Medulla oblongata (tissue), 1 donor: ENCODE measurements at regions not wholly inside any gene's neighbourhood (a gene's known extent, or its start where the extent isn't known, plus 50 kb on each side); places are given as distances from the start of the nearest gene placed in this dataset.
"Not testable (repeated sequence)": the region's sequence is repeated elsewhere in the genome, so short reads cannot be mapped to it uniquely, and the experiment has no call there.

Source experiments
- DNase-seq: peaks from one replicate; pipeline ENCODE4 v3.0.0-alpha.2; 2015; ENCODE audit errors: extremely low spot score

DNA sequence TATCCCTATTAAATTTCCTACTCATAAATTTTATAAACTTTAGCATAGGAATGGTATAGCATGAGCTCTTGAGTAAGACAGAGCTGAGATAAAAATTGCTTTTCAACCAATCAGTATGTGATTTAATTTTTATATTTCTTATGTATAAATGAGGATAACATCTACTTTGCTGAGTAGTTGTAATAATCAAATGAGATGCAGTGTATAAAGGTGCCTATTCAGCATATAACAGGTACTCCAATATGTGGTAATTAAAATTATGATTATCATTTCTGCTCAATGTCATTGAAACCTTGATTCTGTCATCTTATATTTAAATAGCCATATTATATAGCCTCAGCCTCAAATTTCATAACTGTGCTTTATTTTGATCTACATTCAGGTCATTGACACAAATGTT lies 700.4 kb upstream of the SLC8A1 start:
- DNase-seq: no peak

DNA sequence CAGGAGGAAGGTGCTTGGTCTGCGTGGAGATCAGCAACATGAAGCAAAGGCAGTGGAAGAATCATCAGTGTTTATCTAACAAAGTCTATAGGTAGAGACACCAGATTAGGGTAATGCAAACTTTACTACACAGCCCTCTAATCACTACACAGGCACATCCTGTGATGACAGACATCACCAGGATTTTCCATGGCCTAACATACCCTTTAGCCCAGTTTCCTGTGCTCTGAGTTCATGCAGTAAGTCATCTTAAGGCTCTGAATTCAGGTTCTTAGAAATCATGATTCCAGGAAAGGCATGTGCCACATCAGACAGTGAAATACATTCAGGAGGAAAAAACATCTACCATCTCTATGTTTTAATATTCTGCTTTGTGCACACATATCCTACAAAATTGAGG lies 708.5 kb upstream of the SLC8A1 start:
- DNase-seq: no peak

DNA sequence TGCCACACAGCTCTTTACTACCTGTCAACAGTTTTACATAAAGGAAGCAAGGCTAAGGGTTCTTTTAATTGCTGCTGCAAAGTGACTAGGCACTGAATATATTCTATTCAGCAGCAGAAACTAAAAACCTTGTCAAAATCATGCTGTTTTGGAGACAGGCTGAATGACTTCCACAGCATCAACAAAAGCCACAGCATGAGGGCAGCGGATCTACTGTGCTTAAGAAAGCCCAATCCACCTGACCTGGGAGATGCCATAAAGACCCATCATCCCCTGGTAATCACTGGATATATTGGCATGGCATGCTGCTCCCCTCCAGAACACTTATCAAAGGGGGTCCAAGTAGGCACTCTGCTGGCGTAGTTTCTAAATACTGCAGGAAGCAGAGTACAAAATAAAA lies 715.1 kb upstream of the SLC8A1 start:
- DNase-seq: no peak

DNA sequence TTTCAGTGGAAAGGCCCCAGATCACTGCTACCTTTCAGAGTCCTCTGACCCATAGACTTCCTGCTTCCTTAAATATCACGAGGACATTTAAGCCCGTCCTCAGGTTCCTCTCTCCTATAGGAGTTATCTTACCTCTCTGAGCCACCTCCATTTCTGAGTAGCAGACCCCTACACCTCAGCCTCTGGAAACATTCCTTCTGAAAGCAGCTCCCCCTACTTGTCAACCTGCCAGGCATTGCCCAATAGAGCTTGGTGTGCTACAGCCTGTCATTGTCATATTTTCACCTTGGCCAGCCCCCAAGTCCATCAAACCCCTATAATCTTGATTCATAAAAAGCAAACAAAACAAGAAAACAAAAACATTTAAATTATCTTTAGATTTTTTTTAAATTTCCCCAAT lies 717.9 kb upstream of the SLC8A1 start:
- DNase-seq: no peak

DNA sequence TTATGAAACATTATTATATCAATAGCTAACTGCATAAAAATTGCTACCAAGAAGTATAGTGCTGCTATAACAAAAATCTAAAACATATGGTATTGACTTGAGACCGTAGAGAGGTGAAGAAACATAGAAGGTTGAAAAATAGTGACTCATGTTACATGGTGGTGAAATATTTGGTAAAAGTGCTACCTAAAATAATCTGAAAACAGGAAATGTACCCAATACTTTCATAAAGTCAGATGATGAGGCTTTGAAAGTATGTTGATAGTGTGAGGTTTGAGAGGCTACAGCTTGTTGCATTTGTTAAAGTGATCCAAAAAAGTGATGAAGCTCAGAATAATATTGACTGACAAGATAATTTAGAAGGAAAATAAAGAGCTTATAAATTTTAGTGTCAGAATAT lies 718.7 kb upstream of the SLC8A1 start:
- no peak for DNase-seq

DNA sequence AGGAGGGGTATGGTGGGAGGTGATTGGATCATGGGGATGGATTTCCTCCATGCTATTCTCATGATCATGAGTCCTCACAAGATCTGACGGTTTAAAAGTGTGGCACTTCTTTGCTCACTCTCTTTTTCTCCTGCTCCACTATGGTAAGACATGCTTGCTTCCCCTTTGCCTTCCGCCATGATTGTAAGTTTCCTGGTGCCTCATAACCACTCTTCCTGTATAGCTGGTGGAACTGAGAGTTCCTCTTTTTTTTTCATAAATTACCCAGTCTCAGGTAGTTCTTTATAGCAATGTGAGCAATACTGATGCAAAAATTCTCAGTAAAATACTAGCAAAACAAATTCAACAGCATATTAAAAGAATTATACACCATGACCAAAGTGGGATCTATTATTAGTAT lies 728.5 kb upstream of the SLC8A1 start:
- DNase-seq: no peak

DNA sequence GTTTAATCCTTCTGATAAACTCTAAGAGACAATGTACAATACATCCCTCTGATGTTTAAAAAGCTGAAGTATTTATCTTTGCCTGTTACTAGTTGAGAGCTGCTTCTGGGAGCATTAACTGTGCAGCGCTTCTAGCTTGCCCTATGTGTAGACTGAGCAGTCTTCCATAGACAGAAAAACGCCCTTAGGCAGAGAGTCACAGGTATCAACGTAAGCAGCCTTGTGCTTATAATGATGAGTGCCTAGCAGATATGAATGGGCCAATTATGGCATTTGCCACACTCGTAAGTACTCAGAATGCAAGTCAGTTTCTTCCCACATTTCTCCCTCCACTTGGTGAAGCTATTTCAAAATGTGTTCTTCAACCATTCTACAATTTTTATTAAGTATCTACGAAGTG lies 731.1 kb upstream of the SLC8A1 start:
- DNase-seq: no peak

DNA sequence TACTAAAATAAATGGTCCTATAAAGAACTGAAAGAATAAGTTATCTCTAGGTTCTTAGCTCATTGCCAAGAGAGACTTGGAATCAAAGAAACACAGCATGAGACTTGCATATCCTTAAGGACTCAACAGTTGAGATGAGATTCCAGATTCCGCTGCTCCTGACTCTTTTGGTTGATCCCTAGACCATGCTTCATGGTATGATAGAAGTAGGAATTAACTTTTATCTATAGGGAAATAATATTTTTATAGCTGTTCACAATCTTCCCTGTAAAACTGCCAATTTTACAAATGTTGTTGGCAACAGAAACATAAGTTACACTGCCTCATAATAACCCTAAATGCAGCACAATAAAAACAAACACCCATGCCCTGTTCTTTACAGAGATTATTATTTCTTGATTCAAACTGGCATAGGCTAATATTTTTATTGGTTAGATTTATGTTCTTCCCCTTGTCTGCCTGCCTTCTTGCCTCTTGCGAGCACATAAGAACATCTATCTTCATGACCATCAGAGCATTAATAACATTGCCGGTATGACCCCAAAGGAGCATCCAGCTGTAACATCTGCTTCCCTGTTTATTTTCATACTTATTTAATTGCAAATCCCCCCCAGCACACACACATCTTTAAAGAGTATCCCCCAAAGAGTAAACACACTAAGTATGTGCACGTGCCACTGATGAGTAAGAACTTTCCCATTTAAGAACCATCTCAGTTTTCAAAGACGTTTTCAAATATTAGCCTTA lies 735.7 kb upstream of the SLC8A1 start:
- DNase-seq: no peak

DNA sequence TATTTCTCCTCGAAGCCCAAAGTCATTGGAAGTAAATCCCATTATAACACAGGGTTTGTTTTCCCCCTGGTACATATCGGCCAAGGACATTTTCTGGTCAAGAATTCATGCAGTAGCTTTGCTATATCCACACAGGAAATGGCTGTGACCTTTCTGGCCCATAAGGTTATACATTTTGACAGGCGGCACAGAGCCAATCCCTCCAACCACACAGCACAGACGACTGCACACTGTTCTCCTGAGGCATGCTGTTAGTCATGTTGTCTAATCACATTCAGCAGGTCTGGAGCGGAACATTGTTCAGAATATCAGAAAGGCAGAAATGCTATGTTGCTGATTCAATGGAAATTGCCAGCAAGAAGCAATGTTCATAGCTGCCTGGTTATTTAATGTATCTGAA lies 742.3 kb upstream of the SLC8A1 start:
- no peak for DNase-seq

DNA sequence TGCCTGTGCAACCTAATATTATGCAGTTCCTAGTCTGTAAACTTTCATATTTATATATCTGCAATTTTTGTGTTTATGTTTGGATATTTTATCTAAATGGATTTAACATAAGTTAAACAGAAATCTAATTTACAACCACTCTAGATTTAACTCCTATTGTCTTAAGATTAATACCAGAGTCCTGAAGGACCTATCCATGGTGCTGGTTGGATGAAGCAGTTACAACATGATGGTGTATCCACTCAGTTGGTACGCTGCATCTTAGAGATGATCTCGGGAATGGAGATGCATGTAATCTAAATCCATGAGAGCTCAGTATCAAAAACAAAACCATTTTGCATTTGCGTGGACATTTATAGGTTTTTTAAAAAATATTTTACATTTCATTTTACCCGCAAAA lies 745.9 kb upstream of the SLC8A1 start:
- DNase-seq: no peak

DNA sequence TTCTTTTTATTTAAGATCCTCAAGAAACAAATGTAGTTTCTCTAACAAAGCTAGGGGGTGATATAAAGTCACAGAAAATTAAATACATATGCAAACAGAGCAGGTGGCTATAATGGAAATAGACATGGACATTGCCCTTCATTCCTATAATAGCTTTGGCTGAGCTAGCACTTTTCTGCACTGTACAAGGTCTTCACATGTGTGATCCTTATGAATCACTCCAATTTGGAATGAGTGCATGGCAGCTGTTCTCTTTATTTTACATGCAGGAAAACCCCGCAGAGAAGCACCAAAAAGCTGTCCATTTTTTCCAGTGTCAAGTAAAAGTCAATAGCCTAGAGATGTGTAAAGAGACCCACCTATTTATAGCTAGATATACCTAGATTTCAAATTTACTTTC lies 747.4 kb upstream of the SLC8A1 start:
- DNase-seq: no peak

DNA sequence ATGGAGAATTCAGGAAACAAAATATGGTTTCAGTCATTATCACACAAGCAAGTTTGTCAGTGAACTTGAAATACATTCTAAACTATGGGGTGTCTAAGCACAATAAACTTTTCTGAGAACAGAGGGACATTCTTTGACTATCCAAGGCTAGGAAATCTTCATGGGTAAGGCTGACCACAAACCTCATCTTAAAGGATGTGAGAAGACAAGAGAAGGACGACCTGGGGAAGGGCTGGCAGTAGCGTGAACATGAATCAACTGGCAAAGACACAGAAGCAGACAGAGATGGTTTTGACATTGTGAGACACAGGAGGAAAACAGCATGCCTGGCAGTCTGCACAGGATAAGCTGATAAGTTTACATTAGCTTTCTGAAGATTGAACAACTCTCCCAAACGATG lies 752.4 kb upstream of the SLC8A1 start:
- no peak for DNase-seq

DNA sequence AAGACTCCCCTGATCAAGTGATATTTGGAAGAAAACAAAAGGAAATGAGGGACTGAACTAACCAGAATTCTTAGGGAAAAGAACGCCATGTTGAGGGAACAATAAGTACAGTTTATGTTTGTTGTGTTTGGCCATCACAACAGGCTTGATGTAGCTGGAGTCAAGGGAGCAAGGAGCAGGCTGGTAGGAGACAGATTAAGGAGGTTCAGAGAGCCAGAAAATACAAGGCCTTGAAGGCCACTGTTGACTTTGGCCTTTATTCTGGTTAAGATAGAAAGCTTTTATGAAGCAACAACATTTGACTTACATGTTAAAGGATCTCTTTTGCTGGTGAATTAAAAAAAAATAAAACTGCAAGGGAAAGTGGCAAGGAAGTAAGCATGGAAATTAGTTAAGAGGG lies 754.1 kb upstream of the SLC8A1 start:
- DNase-seq: no peak

DNA sequence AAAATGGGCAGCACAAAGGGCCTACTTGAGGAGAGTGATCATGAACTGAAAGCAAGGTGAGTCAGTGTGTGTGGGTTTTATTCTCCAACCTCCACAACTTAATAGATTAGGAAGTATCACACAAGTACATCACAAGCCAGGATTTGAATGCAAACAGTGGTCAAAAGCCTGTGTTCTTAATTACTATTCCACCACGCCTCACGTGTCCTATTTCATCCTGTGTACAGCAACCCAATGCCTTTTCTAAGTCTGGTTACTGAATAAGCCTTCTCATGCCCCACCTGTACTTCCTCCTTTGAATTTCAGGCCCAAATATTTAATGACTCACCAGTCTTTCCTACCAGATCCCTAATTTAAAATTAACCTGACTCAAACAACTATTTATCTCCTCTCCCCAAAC lies 755.7 kb upstream of the SLC8A1 start:
- DNase-seq: no peak

DNA sequence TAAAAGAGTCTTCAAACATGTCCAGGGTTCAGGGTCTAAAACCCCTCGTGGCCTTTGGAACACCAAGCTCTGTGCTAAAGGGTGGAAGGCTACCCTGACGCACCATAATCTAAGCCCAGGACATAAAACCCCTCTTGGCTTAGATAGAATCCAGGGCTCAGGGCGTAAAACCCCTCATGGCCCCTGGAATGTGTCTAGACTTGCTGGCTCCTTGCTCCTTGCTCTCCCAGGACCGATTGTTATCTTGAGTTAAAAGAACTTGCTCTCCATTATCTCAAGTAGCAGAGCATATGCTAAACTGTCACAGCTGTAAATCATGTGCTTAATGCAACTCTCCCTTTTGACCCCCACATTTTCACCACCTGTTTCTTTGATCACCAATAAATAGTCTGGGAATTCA lies 758.1 kb upstream of the SLC8A1 start:
- DNase-seq: not testable (repeated sequence)

DNA sequence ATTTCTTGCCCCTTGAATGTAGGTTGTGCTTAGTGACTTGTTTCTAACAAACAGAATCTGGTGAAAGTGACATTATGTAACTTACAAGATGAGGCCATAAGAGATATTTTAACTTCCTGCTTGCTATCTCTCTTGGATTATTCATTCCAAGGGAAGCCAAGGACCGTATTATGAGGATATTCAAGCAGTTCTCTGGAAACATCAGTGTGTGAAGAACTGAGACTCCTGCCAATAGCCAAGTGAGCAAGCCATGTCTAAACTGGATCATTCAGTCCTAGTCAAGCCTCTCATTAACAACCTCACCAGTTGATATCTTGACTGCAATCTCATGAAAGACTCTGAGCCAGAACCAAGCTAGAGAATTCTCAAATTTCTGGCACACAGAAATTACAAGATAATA lies 765.1 kb upstream of the SLC8A1 start:
- no peak for DNase-seq

DNA sequence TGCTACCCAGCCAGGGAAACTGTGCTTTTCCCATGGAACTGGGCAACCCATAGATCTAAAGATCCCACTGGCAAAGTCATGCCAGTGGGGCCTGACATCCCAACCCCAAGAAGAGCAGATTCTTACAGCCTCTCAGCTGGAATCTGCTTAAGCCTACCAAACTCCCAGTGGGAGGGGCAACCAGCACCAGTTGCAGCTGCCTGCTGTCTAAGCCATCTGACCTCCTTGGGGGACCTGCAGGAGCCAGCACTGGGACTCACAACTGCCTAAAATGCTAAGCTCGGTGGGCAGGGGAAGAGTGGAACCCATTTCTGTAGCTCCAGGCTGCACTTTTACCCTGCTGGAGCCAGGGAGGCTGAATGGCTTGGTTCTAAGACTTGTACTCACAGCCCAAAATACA lies 770.7 kb upstream of the SLC8A1 start:
- no peak for DNase-seq

DNA sequence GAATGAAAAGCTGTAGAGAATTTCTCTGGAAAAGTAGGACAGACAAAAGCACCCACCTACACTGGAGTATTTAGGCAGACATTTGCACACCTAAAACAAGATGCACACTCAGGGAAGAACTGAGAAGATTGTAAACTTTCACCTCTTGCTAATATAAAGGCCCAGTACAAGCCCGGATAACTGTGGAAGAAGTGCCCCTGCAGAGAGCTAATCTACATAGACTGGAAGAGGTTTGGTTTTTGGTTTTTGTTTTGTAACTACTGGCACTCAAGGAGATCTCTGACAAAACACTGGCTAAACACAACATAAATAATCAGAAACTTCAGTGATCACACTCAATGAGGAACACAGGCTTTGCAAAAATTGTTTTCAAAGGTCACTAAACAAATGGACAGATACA lies 782.2 kb upstream of the SLC8A1 start:
- no peak for DNase-seq

DNA sequence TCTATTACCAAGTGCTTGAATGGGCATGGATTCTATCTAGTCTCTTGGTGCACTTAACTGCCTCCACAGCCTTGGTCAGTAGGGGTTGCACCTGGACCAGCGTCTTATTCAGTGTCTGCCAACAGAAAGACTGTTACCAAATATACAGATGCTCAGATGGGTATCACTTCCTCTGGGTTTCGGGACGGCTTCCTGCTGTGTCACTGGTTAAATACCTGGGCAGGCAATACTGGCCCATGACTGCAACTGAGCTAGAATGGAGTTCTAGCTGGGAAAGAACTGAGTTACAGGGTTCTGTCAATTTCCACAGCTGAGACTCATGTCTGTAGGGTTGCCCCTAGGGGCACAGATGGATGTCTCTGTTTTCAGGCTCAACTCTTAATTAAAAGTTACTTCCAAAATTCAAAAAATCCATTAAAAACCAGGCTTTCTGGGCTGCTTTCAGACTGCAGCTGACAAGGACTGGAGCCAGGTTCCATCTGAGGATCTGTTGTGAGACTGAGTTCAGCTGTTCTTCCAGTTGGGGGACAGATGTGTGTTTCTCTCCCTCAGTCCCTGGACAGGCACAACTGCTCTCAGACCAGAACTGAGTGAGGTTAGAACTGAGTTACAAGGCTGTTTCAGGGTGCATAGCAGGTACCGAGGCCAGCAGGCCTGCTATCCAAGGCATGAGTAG lies 789.6 kb upstream of the SLC8A1 start:
- DNase-seq: no peak

DNA sequence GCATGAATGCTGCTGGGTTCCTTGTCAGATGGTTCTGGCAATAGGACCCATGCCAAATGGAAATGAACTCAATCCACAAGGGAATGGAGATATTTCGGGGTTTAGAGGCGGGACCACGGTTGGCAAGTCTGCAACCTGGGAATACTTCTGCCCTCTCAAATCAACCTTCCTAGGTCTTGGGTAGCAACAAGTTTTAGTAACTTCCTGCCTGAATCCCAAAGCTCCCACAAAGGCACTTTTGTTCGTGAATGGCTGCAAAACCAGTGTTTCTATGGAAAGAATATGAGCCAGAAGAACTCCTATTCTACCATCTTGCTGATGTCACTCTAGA lies 790.1 kb upstream of the SLC8A1 start:
- DNase-seq: no peak

DNA sequence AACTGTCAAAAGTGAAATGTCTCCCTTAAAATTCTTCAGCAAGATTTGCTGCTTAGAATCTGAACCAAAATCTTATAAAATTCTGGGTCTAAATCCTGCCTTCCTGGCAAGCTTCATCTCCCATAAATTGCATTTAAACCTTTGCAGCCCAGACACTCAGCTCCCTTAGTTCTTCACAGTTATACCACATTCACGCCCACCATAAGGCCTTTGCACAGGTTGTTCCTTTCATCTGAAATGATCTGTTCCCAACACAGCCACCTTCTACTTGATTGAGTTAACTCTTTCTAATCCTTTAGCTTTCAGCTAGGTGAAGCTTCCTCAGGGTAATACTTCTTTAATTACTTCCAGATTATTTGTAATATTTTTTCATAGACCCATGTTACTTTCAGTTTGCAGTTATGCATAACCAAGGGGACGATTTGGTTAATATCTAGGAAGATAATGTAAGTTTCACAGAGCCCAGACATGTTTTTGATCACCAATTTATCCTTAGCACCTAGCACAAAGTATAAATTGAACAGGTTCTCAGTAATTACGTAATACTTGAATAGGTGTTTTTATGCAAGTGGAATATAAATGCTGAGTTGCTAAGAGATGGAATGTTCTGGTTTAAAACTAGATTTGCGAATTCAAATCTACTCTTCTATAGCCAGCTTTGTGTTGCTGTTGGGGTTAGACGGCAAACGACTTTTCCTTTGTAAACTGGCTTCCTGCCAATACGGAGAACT lies 779.7 kb upstream of the PKDCC start:
- DNase-seq: no peak

DNA sequence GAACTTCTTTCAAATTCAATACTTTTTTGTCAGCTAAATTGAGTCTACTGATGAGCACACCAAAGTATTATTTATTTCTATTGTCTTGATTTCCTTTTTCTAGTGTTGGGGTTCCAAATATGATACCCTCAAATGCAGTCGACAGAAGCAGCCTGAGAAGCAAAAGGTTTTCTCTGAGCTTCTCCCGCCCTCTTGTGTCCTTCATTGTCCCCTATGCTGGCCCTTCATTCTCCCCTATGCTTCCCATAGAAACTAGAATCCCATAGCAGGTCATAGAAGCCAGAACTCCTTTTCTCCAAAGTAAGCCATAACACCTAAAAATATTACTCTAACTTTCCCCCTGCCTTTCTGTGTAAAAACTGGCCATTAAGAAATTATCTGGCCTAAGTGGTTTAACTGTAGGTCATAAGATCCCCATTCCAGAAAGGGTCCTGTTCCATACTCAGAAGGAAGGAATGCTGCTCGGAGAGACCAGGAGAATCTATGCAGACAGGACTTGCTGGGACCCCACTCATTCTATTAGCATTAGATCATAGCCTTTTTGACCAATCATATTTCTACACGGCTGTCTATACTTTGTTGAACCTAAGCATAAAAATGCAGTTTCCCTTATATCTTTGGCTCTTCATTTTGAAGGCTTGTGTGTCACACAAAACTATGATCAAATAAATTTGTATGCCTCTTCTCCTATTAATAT lies 764.6 kb upstream of the PKDCC start:
- DNase-seq: no peak

DNA sequence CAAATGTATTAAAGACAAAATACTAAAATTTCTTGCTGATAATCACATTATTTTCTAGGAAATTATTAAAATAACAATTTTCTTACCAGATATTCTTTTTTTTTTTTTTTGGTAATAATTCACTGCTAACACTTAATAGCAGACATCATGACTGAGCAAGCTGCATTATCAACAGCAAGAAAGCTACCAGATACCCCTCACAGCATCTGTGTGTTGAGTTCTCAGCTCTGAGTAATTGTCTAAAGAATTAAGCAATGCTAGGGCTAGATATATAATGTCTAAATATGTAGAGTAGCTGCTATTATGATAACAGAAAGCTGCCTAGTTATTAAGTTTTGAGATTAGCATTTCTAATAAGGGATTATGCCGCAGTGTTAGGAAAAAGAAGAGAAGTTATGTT lies 754.3 kb upstream of the PKDCC start:
- DNase-seq: no peak
